H1 (cell line): ENCODE measurements at regions not wholly inside any gene's neighbourhood (a gene's known extent, or its start where the extent isn't known, plus 50 kb on each side); places are given as distances from the start of the nearest gene placed in this dataset.

Source experiments
- CHD7 ChIP-seq: fragments of 300-600 bp; sonication (generic); IDR thresholded peaks from 2 replicates; pipeline ENCODE4 v1.7.1; 2012; ENCODE audit warnings: low read length, moderate library complexity, mild to moderate bottlenecking, inconsistent platforms; ENCODE audit not compliant: insufficient replicate concordance
- E2F6 ChIP-seq: IDR thresholded peaks from 2 replicates; pipeline ENCODE4 v1.6.1; 2012; ENCODE audit warnings: inconsistent platforms
- POU5F1 ChIP-seq: IDR thresholded peaks from 2 replicates; pipeline ENCODE4 v1.6.1; 2011; ENCODE audit warnings: low read depth, mild to moderate bottlenecking, low read length, moderate library complexity
- RAD21 ChIP-seq, 2 experiments: IDR thresholded peaks in 1 of 2; conservative IDR thresholded peaks in 1 of 2; 2 replicates each; pipeline ENCODE4 v1.6.1; 2011; ENCODE audit warnings: low read depth in 2 of 2, low read length in 2 of 2, improper control_type of control experiment in 1 of 2, inconsistent platforms in 1 of 2, mild to moderate bottlenecking in 1 of 2, moderate library complexity in 1 of 2
- RFX5 ChIP-seq: IDR thresholded peaks from 2 replicates; pipeline ENCODE4 v1.6.1; 2011; ENCODE audit warnings: low read depth, low read length, improper control_type of control experiment, borderline replicate concordance
- SIX5 ChIP-seq: IDR thresholded peaks from 2 replicates; pipeline ENCODE4 v1.6.1; 2011; ENCODE audit warnings: mild to moderate bottlenecking, low read depth, low read length
- TEAD4 ChIP-seq: IDR thresholded peaks from 2 replicates; pipeline ENCODE4 v1.6.1; 2012; ENCODE audit warnings: low read depth, low read length, inconsistent platforms, mixed read lengths

- TF ChIP-seq CHD7 = no peak
- TF ChIP-seq POU5F1 = no peak
- no peak for TF ChIP-seq RAD21 (IDR thresholded peaks at IDR 0.05 in 1 of 2, conservative IDR thresholded peaks at IDR 0.05 in 1 of 2; ENCODE audit: low read depth in 2 of 2, low read length in 2 of 2)
- TF ChIP-seq TEAD4 = no peak
- no peak for TF ChIP-seq E2F6
- no peak for TF ChIP-seq SIX5
- no peak for TF ChIP-seq RFX5
These were observed 489.8 kb downstream of the RNF144A start (continued) for GRCh38 chr2:7407001-7407400.
